PC-9 (cell line): ENCODE measurements at regions not wholly inside any gene's neighbourhood (a gene's known extent, or its start where the extent isn't known, plus 50 kb on each side); places are given as distances from the start of the nearest gene placed in this dataset.

Experiments
- CTCF ChIP-seq: fragments of 200-600 bp; sonication (generic); conservative IDR thresholded peaks from 2 replicates; pipeline ENCODE4 v1.6.1; 2017; ENCODE audit warnings: mixed run types, antibody characterized with exemption, mild to moderate bottlenecking, moderate library complexity
- EZH2 ChIP-seq: fragments of 200-600 bp; sonication (generic); IDR thresholded peaks from 2 replicates; pipeline ENCODE4 v1.8.0; 2017; ENCODE audit warnings: antibody characterized with exemption, low read depth

- TF ChIP-seq CTCF = no peak
- no peak for TF ChIP-seq EZH2
Observed at GRCh38 chr21:43266534-43266933, 97.7 kb downstream of the CRYAA start.
